ENCODE measurements at regions not wholly inside any gene's neighbourhood (a gene's known extent, or its start where the extent isn't known, plus 50 kb on each side); places are given as distances from the start of the nearest gene placed in this dataset.

DNA sequence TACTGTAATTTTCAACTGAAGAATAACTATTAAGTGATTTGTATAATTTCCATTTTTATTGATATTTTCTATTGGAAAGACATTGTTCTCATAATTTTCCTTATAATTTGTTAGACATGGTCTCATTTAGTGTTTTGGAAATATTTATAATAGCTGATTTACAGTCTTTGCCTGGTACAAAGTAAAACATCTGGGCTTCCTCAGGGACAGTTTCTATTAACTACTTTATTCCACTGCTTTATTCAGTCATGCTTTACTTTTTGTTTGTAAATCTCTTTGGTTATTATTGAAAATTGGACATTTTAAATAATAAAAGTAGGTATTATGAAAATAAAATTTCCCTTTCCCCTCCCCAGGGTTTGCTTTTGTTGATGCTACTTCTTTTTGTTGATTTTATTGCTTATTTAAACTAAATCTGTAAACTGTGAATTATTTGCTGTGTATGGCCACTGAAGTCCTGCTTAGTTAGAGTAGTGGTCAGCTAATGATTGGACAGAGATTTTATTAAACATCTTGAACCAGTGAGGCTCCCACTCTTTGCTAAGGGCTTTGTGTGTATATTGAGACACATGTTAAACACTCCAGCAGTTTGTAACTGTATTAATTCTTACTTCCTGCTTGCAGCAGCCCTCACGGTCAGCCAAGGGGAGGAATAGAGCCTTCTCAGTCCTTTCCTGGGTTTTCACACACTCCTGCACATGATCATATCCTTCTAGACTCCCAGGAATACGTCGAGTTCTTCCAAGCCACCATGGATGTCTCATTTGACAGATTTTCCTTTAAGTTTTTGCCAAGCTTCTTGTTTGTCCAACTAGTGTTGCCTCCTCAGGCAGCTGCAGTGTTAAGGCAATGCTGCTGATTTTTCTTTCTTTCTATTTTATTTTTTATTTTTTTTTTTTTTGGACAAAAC, 994.6 kb upstream of the PRMT6 start:
- no peaks in the 10 kb centered on the region for H3K27me3 ChIP-seq
- ATAC-seq: no peak
- H3K36me3 ChIP-seq: no peaks in the 10 kb centered on the region
- no peaks in the 10 kb centered on the region for H3K4me1 ChIP-seq
- no peak overlapping the region for H3K27ac ChIP-seq
- DNase-seq: no peak
- TF ChIP-seq CTCF (IDR thresholded peaks at IDR 0.05): no peak
- intact Hi-C loops (cut with DNase I): no loop called here
- H3K4me3 ChIP-seq: no peak overlapping the region
- no peaks in the 10 kb centered on the region for H3K9me3 ChIP-seq

- Histone ChIP-seq H3K27me3 (no peaks in the 10 kb centered on the region), H3K27ac (no peak overlapping the region), H3K9me3 (no peaks in the 10 kb centered on the region), H3K36me3 (no peaks in the 10 kb centered on the region), H3K4me3 (no peak overlapping the region), H3K4me1 (no peaks in the 10 kb centered on the region)
- ATAC-seq (no peak), DNase-seq (no peak)
- no peak for TF ChIP-seq CTCF (IDR thresholded peaks at IDR 0.05)
- intact Hi-C loops (cut with DNase I): no loop called here
Measured at GRCh38 chr1:106063510-106063909, 993.0 kb upstream of the PRMT6 start.

DNA sequence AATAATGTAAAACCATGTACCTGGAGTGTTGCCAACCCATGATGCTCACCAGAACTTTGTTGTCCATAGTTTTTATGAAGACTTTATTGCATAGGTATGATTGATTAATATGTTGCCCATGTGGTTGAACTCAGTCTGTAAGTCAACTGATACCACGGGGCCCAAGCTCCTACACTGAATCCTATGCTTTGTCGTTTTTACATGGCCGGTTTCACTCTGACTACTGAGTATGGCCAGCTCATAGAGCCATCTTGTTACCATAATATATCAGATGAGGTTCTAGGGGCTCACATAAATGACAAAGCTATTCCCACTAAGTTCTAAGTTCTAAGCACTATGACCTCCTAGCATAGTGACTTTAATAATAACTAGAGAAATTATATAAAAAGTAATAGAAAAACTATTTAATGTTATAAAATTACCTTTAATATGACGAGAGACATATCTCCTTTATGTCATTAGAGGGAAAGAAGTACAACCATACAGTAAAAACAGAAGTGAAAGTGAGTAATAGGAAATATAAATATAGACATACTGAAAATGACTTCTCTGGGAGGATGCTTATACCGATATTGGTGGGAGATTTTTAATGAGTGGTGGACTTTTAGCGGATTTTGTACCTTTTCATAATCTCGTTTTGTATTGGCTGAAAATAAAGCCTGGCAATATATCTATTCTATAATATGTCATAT, 983.4 kb upstream of the PRMT6 start:
- DNase-seq (no peak), ATAC-seq (no peak)
- intact Hi-C loops (cut with DNase I): no loop called here
- no peak overlapping the region for H3K4me3 ChIP-seq
- H3K36me3 ChIP-seq: no peaks in the 10 kb centered on the region
- no peaks in the 10 kb centered on the region for H3K27me3 ChIP-seq
- TF ChIP-seq CTCF (IDR thresholded peaks at IDR 0.05): no peak
- H3K4me1 ChIP-seq: no peaks in the 10 kb centered on the region
- H3K27ac ChIP-seq: no peak overlapping the region
- no peaks in the 10 kb centered on the region for H3K9me3 ChIP-seq

GRCh38 chr1:106080608-106081325, 975.7 kb upstream of the PRMT6 start:
- TF ChIP-seq CTCF (IDR thresholded peaks at IDR 0.05): no peak
- H3K27ac ChIP-seq: no peak overlapping the region
- no peaks in the 10 kb centered on the region for H3K36me3 ChIP-seq
- H3K27me3 ChIP-seq: peaks cover 6% of the 10 kb centered on the region
- DNase-seq (no peak), ATAC-seq (peak; percentile 38)
- no peak overlapping the region for H3K4me3 ChIP-seq
- intact Hi-C loops (cut with DNase I): no loop called here
- H3K9me3 ChIP-seq: no peaks in the 10 kb centered on the region
- H3K4me1 ChIP-seq: no peaks in the 10 kb centered on the region

GRCh38 chr1:106111044-106111443, 945.4 kb upstream of the PRMT6 start:
- Histone ChIP-seq H3K4me1 (no peaks in the 10 kb centered on the region), H3K4me3 (no peak overlapping the region), H3K9me3 (no peaks in the 10 kb centered on the region), H3K27ac (no peak overlapping the region), H3K36me3 (no peaks in the 10 kb centered on the region), H3K27me3 (no peaks in the 10 kb centered on the region)
- no peak for TF ChIP-seq CTCF (IDR thresholded peaks at IDR 0.05)
- DNase-seq: no peak
- ATAC-seq: no peak
- intact Hi-C loops (cut with DNase I): no loop called here

Data from upper lobe of right lung (tissue), 1 donor.